ENCODE measurements at regions not wholly inside any gene's neighbourhood (a gene's known extent, or its start where the extent isn't known, plus 50 kb on each side); places are given as distances from the start of the nearest gene placed in this dataset.

DNA sequence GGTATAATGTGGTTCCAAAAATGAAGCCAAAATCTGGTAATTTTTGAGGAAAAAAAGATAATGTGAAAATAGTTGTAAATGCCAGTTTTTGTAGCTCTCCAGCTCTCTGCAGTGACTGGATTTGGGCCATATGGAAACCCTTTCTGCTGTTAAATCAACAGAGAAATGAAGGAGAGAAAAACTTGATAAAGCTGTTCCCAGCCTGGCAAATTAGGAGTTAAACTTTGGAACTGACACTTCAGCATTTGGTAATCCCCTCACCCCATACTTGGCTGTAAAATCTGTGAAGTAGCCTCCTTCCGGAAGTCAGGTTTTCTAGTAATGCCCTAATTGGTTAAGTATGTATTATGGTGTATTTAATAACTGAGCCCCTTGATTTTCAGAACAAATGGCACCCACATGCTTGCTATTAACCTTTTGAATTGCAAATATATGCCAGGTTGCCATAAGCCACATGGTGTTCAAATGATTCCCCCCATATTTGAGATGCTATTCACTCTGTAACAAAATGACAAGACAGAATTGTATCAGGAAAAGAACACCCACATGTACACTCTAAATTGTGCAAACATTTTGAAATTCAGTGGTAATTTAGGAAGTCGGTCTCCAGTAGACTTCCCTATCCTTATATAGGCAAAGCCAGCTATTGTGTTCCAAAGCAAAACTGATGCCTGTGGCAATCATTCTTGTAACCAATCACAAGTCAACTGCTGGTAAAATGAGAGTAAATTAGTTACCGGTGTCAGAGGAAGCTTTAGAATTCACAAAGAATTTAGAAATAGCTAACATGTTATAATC lies 96.3 kb upstream of the ADAMTS3 start:
- Mint-ChIP-seq H3K4me1 (peaks cover 45 to 60% of the 10 kb centered on the region in 2 experiments), H3K9me3 (no peaks in the 10 kb centered on the region; a peak in 2 of 5 replicates), H3K36me3 (ENCODE audit: insufficient read depth in 1 of 3, low read depth in 3 of 3) (no peaks in the 10 kb centered on the region), H3K27me3 (ENCODE audit: low read depth) (no peaks in the 10 kb centered on the region), H3K27ac (peak overlapping the region in 1 of 3 experiments; percentile 45; a peak in 1 of 7 replicates), H3K4me3 (no peak overlapping the region)
- Histone ChIP-seq H3K9ac (ENCODE audit: extremely low read depth, insufficient read length, low read length) (no peak overlapping the region), H2AK5ac (ENCODE audit: insufficient read length, low read length) (no peak overlapping the region), H3K79me1 (ENCODE audit: insufficient read depth, low read depth, low read length, poor library complexity, severe bottlenecking) (no peaks in the 10 kb centered on the region), H3K9me3 (ENCODE audit: control insufficient read depth, low read depth, low read length) (no peaks in the 10 kb centered on the region), H3K56ac (ENCODE audit: insufficient read length, low read depth, low read length) (no peak overlapping the region), H2BK12ac (ENCODE audit: insufficient read length, low read depth, low read length) (no peak overlapping the region), H4K5ac (ENCODE audit: insufficient read length, low read depth, low read length) (no peak overlapping the region), H3K4me2 (ENCODE audit: insufficient read depth, insufficient read length, low read length) (no peak overlapping the region), H3K4ac (ENCODE audit: low read depth, low read length) (no peak overlapping the region), H2BK120ac (ENCODE audit: low read depth, low read length, poor library complexity, severe bottlenecking) (no peak overlapping the region), H3K18ac (ENCODE audit: insufficient read length, low read depth, low read length) (no peak overlapping the region), H3K79me2 (ENCODE audit: insufficient read depth, low read length) (no peaks in the 10 kb centered on the region), H3K4me1 (ENCODE audit: insufficient read depth, low read length) (peaks cover 13% of the 10 kb centered on the region; the same call in 1 of the 2 replicates), H2BK20ac (ENCODE audit: low read depth, low read length, poor library complexity, severe bottlenecking) (no peak overlapping the region), H3K14ac (ENCODE audit: insufficient read depth, low read length) (no peak overlapping the region), H3K27ac (ENCODE audit: insufficient read length, low read depth, low read length) (no peak overlapping the region), H3T11ph (ENCODE audit: low read length) (no peak overlapping the region), H3K23ac (ENCODE audit: insufficient read length, low read depth, low read length) (no peak overlapping the region), H2BK15ac (ENCODE audit: low read depth, low read length) (no peak overlapping the region), H4K91ac (ENCODE audit: insufficient read length, low read depth, low read length) (no peak overlapping the region), H3K23me2 (ENCODE audit: insufficient read length, low read depth, low read length, poor library complexity, severe bottlenecking) (no peaks in the 10 kb centered on the region), H2AFZ (ENCODE audit: low read length) (peak overlapping the region; percentile 56), H4K8ac (replicated peaks; ENCODE audit: insufficient read length, low read depth, low read length) (no peak overlapping the region), H4K20me1 (ENCODE audit: control insufficient read depth, insufficient read depth, insufficient read length) (no peaks in the 10 kb centered on the region), H3K27me3 (ENCODE audit: insufficient read depth, low read length) (no peaks in the 10 kb centered on the region), H2BK5ac (ENCODE audit: insufficient read length, low read length) (no peak overlapping the region)
- TF ChIP-seq, protein P1, sequence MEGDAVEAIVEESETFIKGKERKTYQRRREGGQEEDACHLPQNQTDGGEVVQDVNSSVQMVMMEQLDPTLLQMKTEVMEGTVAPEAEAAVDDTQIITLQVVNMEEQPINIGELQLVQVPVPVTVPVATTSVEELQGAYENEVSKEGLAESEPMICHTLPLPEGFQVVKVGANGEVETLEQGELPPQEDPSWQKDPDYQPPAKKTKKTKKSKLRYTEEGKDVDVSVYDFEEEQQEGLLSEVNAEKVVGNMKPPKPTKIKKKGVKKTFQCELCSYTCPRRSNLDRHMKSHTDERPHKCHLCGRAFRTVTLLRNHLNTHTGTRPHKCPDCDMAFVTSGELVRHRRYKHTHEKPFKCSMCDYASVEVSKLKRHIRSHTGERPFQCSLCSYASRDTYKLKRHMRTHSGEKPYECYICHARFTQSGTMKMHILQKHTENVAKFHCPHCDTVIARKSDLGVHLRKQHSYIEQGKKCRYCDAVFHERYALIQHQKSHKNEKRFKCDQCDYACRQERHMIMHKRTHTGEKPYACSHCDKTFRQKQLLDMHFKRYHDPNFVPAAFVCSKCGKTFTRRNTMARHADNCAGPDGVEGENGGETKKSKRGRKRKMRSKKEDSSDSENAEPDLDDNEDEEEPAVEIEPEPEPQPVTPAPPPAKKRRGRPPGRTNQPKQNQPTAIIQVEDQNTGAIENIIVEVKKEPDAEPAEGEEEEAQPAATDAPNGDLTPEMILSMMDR (conservative IDR thresholded peaks at IDR 0.05), result no peak
- WGBS (ENCODE audit: extremely low coverage, insufficient read length, low lambda C conversion rate), result no CpG with 5 or more reads among the region's 3 CpGs
- no peak for DNase-seq

All from H9 (cell line).